GM12872 (cell line): ENCODE measurements at regions not wholly inside any gene's neighbourhood (a gene's known extent, or its start where the extent isn't known, plus 50 kb on each side); places are given as distances from the start of the nearest gene placed in this dataset.

Experiments used
- CTCF ChIP-seq: IDR thresholded peaks from 3 replicates; pipeline ENCODE4 v1.5.1; 2011; ENCODE audit warnings: low read depth, mild to moderate bottlenecking, low read length, moderate library complexity; ENCODE audit not compliant: insufficient read depth

- no peak for TF ChIP-seq CTCF
These were observed 72.6 kb upstream of the DPH6 start for GRCh38 chr15:35618260-35619188.

- TF ChIP-seq CTCF: no peak
These were observed 76.8 kb upstream of the DPH6 start for GRCh38 chr15:35622641-35623340.

DNA sequence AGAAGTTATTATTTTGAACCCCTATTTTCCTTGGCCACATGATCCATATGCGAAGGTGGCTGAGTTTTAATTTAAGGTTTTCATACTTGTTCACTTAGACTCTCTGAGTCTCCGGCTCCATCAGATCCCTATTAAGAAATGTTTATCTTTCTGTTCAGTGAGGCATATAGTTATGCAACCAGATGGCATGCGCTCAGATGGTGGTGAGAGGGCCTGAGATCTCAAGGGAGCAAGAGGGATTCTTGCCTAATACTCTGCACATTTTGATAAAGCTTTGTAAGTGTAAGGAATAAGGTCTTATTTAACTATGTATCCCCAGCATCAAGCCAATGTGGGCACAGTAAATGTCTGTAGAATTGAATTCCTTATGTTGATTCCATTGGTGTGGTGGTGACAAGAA is 78.9 kb upstream of the DPH6 start:
- no peak for TF ChIP-seq CTCF

GRCh38 chr15:35626571-35627318 is 80.8 kb upstream of the DPH6 start:
- no peak for TF ChIP-seq CTCF

DNA sequence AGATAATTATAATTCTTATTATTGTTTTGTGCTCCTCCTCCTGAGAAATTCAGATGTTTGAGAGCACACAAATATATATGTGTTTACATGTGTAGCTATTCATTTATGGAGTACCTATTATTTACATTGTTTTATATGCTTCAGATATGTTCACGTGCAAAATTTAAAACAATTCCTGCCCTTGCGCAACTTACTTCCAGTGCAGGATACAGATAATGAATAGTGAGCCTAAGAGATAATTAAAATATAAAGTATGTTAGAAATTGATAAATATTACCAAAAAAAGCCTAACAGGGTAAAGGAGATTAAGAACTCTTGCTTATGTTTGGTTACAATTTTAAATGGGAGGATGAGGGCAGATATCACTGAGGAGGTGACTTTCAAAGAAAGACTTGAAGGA is 81.7 kb upstream of the DPH6 start:
- no peak for TF ChIP-seq CTCF

DNA sequence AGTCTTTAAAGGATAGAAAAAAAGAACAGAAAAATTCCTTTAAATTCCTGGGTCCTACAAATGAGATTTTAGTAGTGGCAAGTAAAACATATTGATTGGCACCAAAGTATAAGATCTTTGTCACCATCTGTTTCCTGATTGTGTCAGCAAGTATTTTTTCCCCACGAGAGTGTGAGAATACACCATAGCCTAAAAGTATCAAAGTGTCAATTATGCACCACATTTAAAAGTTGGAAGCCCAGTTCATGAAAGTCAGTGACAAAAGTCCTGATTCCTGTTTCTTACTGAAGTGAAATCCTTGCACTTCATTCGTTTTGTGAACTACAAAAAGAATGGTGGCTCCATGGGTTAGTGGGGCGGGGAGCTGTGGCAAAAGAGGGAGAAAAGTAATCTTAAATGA is 83.8 kb upstream of the DPH6 start:
- TF ChIP-seq CTCF: no peak

DNA sequence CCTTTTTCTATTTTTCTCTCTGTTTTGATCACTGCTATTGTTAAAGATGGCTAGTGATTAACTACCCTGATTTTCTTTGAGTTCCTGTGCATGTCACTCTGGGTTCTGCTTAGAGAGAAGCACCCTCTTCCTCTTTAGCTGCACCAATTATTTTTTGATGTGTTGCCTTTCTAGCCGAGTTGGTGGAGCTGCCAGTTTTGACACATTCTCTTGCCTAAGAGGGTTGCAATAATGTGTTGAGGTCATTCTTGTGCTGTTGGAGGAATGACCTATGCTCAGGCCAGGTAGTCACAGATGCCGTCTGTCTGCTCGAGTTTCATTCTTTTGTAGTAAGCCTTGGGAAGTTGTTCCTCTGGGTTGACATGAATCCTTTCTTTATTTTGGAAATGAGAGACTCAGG is 84.6 kb upstream of the DPH6 start:
- no peak for TF ChIP-seq CTCF
